ENCODE measurements at regions not wholly inside any gene's neighbourhood (a gene's known extent, or its start where the extent isn't known, plus 50 kb on each side); places are given as distances from the start of the nearest gene placed in this dataset.

DNA sequence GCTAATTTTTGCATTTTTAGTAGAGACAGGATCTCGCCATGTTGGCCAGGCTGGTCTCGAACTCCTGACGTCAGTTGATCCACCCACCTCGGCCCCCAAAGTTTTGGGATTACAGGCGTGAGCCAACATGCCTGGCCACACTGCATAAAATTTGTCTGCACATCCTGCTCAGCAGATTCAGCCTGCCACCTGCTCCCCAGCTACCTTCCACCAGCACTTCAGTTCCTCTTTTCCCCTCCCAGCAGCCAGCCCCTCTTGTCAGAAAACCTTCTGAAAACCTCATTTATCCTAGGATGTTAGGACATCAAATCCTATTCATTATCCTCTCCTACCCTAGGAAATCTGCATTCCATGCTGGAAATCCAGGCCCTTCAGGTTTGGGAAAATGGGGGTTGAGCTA is 78.2 kb upstream of the CALM2 start:
- intact Hi-C loops (cut with DNase I) = no loop called here
- WGBS = 85% methylated on average over 5 of the region's 5 CpGs
- Histone ChIP-seq H3K27ac (replicated peaks in 1 of 4) (no peak overlapping the region), H3K9me3 (no peaks in the 10 kb centered on the region), H3K27me3 (no peaks in the 10 kb centered on the region), H3K36me3 (no peaks in the 10 kb centered on the region), H3K4me1 (peaks cover 0 to 4% (median 4%) of the 10 kb centered on the region in 4 donors), H3K4me3 (no peak overlapping the region)
- no peak for DNase-seq (ENCODE audit: extremely low spot score)
- TF ChIP-seq EP300 (IDR thresholded peaks at IDR 0.05) = no peak
- TF ChIP-seq, protein P1, sequence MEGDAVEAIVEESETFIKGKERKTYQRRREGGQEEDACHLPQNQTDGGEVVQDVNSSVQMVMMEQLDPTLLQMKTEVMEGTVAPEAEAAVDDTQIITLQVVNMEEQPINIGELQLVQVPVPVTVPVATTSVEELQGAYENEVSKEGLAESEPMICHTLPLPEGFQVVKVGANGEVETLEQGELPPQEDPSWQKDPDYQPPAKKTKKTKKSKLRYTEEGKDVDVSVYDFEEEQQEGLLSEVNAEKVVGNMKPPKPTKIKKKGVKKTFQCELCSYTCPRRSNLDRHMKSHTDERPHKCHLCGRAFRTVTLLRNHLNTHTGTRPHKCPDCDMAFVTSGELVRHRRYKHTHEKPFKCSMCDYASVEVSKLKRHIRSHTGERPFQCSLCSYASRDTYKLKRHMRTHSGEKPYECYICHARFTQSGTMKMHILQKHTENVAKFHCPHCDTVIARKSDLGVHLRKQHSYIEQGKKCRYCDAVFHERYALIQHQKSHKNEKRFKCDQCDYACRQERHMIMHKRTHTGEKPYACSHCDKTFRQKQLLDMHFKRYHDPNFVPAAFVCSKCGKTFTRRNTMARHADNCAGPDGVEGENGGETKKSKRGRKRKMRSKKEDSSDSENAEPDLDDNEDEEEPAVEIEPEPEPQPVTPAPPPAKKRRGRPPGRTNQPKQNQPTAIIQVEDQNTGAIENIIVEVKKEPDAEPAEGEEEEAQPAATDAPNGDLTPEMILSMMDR (IDR thresholded peaks at IDR 0.05) = no peak
- no peak for TF ChIP-seq POLR2AphosphoS5 (IDR thresholded peaks at IDR 0.05)
- no peak for TF ChIP-seq POLR2A (IDR thresholded peaks at IDR 0.05; ENCODE audit: low read depth)

DNA sequence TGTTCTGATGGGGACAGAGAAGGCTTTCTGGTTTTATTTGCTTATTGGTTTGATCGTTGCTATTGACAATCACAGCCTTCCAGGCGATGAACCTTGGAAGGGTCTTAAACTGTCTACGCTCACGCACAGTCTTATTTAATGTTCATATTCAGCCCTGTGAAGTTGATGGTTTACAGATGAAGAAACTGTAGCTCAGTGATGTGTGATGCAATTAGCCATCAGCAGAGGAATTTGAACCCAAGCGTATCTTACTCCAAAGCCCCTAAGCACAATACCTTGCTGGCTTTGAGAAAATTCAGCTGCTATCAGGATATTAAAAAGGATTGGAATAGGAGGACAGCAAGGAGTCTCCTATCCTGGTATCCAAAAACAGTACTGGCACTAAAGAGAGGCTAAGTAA is 77.1 kb upstream of the CALM2 start:
- no peak for DNase-seq (ENCODE audit: extremely low spot score)
- no peaks in the 10 kb centered on the region for H3K27me3 ChIP-seq
- no peaks in the 10 kb centered on the region for H3K36me3 ChIP-seq
- no peak overlapping the region for H3K27ac ChIP-seq (replicated peaks in 1 of 4)
- H3K9me3 ChIP-seq = no peaks in the 10 kb centered on the region
- no peak overlapping the region for H3K4me3 ChIP-seq
- peaks cover 0 to 11% (median 9%) of the 10 kb centered on the region in 4 donors for H3K4me1 ChIP-seq
- intact Hi-C loops (cut with DNase I) = no loop called here
- 98% methylated on average over 5 of the region's 5 CpGs for WGBS
- TF ChIP-seq, protein P1 (IDR thresholded peaks at IDR 0.05) = no peak

DNA sequence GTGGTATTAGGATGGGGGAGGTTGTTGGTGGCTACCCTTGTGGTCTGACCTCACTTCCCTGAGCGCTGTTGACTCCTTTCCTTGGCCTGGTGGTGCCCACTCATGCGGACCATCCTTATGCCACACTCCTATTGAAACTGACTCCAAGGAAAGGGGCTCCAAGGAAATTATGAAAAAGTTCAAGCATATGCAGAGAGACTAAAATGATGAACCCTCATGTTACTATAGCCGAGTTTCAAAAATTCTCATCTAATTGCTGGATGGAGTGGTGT is 75.0 kb upstream of the CALM2 start:
- intact Hi-C loops (cut with DNase I) = no loop called here
- 89% methylated on average over 3 of the region's 3 CpGs for WGBS
- H3K27me3 ChIP-seq = no peaks in the 10 kb centered on the region
- H3K36me3 ChIP-seq = no peaks in the 10 kb centered on the region
- peaks cover 0 to 11% (median 9%) of the 10 kb centered on the region in 4 donors for H3K4me1 ChIP-seq
- H3K27ac ChIP-seq (replicated peaks in 1 of 4) = no peak overlapping the region
- TF ChIP-seq, protein P1 (IDR thresholded peaks at IDR 0.05) = no peak
- TF ChIP-seq POLR2A (IDR thresholded peaks at IDR 0.05; ENCODE audit: low read depth) (no peak), EP300 (IDR thresholded peaks at IDR 0.05) (no peak), POLR2AphosphoS5 (IDR thresholded peaks at IDR 0.05) (no peak)
- no peak overlapping the region for H3K4me3 ChIP-seq
- H3K9me3 ChIP-seq = no peaks in the 10 kb centered on the region
- DNase-seq (ENCODE audit: extremely low spot score) = no peak

DNA sequence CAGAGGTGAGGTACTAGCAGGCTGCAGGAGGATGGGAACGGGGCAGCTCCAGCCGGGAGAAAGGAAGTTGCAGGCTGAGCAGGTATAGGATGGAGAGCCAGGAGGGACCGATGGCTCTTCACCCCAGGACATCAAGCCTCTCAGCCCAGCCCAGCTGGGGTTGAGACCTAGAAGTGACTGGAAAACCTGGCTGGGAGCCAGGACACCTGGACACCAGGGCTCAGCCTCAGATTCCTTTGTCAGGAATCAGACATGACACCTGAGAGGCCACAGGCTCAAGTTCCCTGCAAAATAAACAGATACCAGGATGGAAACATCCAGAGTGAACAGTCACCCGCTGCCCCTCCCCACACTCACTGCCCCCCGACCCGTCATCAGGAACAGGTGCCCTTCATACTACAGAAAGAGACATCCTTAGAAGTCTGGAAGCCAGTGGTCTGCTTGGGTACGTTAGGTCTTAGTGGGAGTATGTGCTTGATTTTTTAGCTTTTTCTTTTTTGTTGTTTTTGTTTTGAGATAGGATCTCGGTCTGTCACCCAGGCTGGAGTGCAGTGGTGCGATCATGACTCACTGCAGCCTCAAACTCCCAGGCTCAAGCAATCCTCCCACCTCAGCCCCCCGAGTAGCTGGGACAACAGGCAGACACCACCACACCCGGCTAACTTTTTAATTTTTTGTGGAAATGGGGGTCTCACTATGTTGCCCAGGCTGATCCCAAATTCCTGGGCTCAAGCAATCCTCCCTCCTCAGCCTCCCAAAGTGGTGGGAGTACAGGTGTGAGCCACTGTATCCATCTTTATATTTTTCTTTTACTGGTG is 74.5 kb upstream of the CALM2 start:
- H3K4me3 ChIP-seq = no peak overlapping the region
- WGBS = 86% methylated on average over 11 of the region's 11 CpGs
- intact Hi-C loops (cut with DNase I) = no loop called here
- H3K4me1 ChIP-seq = peaks cover 0 to 11% (median 9%) of the 10 kb centered on the region in 4 donors
- no peak overlapping the region for H3K27ac ChIP-seq (replicated peaks in 1 of 4)
- no peaks in the 10 kb centered on the region for H3K9me3 ChIP-seq
- no peak for DNase-seq (ENCODE audit: extremely low spot score)
- no peaks in the 10 kb centered on the region for H3K27me3 ChIP-seq
- no peaks in the 10 kb centered on the region for H3K36me3 ChIP-seq
- TF ChIP-seq POLR2A (IDR thresholded peaks at IDR 0.05; ENCODE audit: low read depth) (no peak), POLR2AphosphoS5 (IDR thresholded peaks at IDR 0.05) (no peak), EP300 (IDR thresholded peaks at IDR 0.05) (no peak)
- TF ChIP-seq, protein P1 (IDR thresholded peaks at IDR 0.05) = no peak

DNA sequence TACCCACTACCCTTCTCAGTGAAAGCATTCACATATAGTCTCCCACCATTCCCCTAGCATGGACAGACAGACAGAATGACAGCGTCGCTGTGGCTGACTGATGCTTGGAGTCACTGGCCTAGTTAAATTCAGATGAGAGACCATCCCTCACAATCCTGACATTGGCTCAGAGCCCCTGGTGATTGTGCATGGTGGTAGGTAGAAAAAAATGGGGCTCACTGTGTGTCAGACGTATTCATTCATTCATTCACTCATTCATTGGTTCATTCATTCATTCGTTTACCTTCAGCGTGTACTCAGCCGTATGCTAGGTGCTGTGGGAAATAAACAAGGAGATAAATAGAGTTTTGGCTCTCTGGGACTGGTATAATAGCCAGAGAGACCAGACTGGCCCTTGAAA is 73.6 kb upstream of the CALM2 start:
- Histone ChIP-seq H3K4me1 (peaks cover 0 to 11% (median 9%) of the 10 kb centered on the region in 4 donors), H3K36me3 (no peaks in the 10 kb centered on the region), H3K4me3 (no peak overlapping the region), H3K27ac (replicated peaks in 1 of 4) (no peak overlapping the region), H3K9me3 (no peaks in the 10 kb centered on the region), H3K27me3 (no peaks in the 10 kb centered on the region)
- TF ChIP-seq POLR2AphosphoS5 (IDR thresholded peaks at IDR 0.05) (no peak), EP300 (IDR thresholded peaks at IDR 0.05) (no peak), POLR2A (IDR thresholded peaks at IDR 0.05; ENCODE audit: low read depth) (no peak)
- TF ChIP-seq, protein P1 (IDR thresholded peaks at IDR 0.05) = no peak
- no peak for DNase-seq (ENCODE audit: extremely low spot score)
- 93% methylated on average over 6 of the region's 6 CpGs for WGBS
- intact Hi-C loops (cut with DNase I) = no loop called here

Data from esophagus muscularis mucosa (tissue), 4 donors.